Cardiac muscle cell (in vitro differentiated cells and primary cell): ENCODE measurements at regions not wholly inside any gene's neighbourhood (a gene's known extent, or its start where the extent isn't known, plus 50 kb on each side); places are given as distances from the start of the nearest gene placed in this dataset.

Source experiments
- DNase-seq, 2 donors: peaks; one replicate each; pipeline versions ENCODE4 v3.0.0 to v3.0.0-alpha.2; 2010 to 2017; ENCODE audit warnings: low read depth in 1 of 2, low spot score in 1 of 2
- H3K27ac ChIP-seq: fragments of 200-600 bp; sonication (generic); 2 replicates; pipeline ENCODE4 v1.5.1; 2016
- H3K27me3 ChIP-seq: fragments of 200-600 bp; sonication (generic); 2 replicates; pipeline ENCODE4 v1.6.0; 2016; ENCODE audit warnings: control low read depth
- H3K36me3 ChIP-seq: fragments of 200-600 bp; sonication (generic); 2 replicates; pipeline ENCODE4 v1.5.1; 2016; ENCODE audit warnings: control low read depth
- H3K4me1 ChIP-seq: fragments of 200-600 bp; sonication (generic); 2 replicates; pipeline ENCODE4 v1.8.1; 2017; ENCODE audit warnings: low read depth, mild to moderate bottlenecking, mixed run types
- H3K4me3 ChIP-seq: fragments of 200-600 bp; sonication (generic); 2 replicates; pipeline ENCODE4 v1.5.1; 2016; ENCODE audit warnings: mild to moderate bottlenecking
- H3K9me3 ChIP-seq: fragments of 200-600 bp; sonication (generic); 2 replicates; pipeline ENCODE4 v1.5.1; 2017; ENCODE audit warnings: low read depth, mild to moderate bottlenecking, control low read depth
- CTCF ChIP-seq: IDR thresholded peaks from 2 replicates; pipeline ENCODE4 v1.5.1; 2012; ENCODE audit warnings: low read depth, mild to moderate bottlenecking, low read length

DNA sequence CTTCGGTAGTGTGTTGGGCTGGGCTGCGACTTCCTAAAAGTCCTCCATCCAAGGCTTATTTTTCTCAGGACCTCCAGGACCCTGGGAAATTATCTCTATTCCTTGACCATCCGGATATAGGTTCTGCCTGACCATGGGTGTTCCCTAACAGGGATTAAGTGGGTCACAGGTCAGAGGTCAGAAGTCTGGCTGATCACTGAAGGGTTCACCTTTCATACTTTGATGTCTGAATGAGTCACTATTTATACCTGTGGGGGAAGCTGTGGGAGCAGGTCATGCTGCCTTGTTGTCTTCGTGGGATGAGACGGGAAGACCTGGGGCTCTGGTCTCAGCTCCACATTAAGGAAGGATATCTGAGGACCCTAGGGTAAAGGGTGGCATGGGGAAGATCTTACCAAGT lies 65.0 kb upstream of the ETV3 start:
- Histone ChIP-seq H3K9me3 (no peaks in the 10 kb centered on the region), H3K4me1 (no peaks in the 10 kb centered on the region), H3K36me3 (no peaks in the 10 kb centered on the region), H3K4me3 (no peak overlapping the region), H3K27me3 (no peaks in the 10 kb centered on the region), H3K27ac (no peak overlapping the region)
- DNase-seq, result no peak
- no peak for TF ChIP-seq CTCF

DNA sequence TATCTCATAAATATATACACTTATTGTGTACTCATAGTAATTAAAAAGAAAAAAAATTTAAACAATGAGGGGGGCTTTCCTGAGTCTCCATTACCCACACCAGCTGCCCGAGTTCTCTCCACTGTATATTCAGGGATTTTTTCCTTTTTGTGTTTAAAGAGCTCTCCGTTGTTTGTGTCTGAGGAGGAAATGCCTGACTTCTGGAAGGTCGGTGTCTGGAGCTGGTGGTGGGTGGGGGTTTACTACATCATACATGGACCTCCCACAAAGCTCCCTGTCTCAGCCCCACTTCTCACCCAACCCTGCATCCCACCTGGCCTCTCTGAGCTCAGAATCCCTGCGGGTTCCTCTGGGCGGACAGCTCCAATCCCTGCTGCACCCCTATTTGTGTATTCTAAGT lies 64.1 kb upstream of the ETV3 start:
- Histone ChIP-seq H3K4me3 (no peak overlapping the region), H3K9me3 (no peaks in the 10 kb centered on the region), H3K4me1 (no peaks in the 10 kb centered on the region), H3K27ac (no peak overlapping the region), H3K27me3 (no peaks in the 10 kb centered on the region), H3K36me3 (no peaks in the 10 kb centered on the region)
- TF ChIP-seq CTCF, result no peak
- DNase-seq, result no peak

GRCh38 chr1:157201767-157202166 lies 63.6 kb upstream of the ETV3 start:
- no peak for DNase-seq
- TF ChIP-seq CTCF, result no peak

GRCh38 chr1:157200451-157200850 lies 62.3 kb upstream of the ETV3 start:
- DNase-seq, result no peak
- H3K9me3 ChIP-seq, result no peaks in the 10 kb centered on the region
- no peak for TF ChIP-seq CTCF
- H3K4me3 ChIP-seq, result no peak overlapping the region
- no peaks in the 10 kb centered on the region for H3K36me3 ChIP-seq
- no peaks in the 10 kb centered on the region for H3K4me1 ChIP-seq
- H3K27ac ChIP-seq, result no peak overlapping the region
- H3K27me3 ChIP-seq, result no peaks in the 10 kb centered on the region

More at GRCh38 chr1:157201767-157202166, 63.6 kb upstream of the ETV3 start:
- H3K27ac ChIP-seq, result no peak overlapping the region
- no peaks in the 10 kb centered on the region for H3K4me1 ChIP-seq
- no peaks in the 10 kb centered on the region for H3K27me3 ChIP-seq
- no peak overlapping the region for H3K4me3 ChIP-seq
- no peaks in the 10 kb centered on the region for H3K36me3 ChIP-seq
- H3K9me3 ChIP-seq, result no peaks in the 10 kb centered on the region

DNA sequence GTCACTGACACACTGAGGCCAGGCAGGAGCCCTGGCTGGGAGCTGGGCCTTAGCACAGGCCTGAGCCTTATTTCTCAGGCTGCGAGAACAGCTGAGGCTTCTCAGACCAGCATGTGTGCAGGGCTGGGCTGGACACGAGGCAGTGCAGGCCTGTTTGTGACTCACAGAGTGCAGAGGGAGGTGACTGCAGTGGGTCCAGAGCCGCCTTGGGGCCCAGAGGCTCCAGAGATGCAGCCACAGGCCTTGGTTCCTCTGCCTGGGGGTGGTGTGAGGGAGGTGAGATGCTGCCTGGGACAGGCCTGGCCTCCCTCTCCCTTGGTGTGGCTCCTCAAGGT lies 61.2 kb upstream of the ETV3 start:
- Histone ChIP-seq H3K4me1 (no peaks in the 10 kb centered on the region), H3K27ac (no peak overlapping the region), H3K9me3 (no peaks in the 10 kb centered on the region), H3K36me3 (no peaks in the 10 kb centered on the region), H3K27me3 (no peaks in the 10 kb centered on the region), H3K4me3 (no peak overlapping the region)
- TF ChIP-seq CTCF, result no peak
- peak in 1 of 2 donors; percentile 6 for DNase-seq
